AG09309 (cell line): ENCODE measurements at regions not wholly inside any gene's neighbourhood (a gene's known extent, or its start where the extent isn't known, plus 50 kb on each side); places are given as distances from the start of the nearest gene placed in this dataset.
"Not testable (repeated sequence)": the region's sequence is repeated elsewhere in the genome, so short reads cannot be mapped to it uniquely, and the experiment has no call there.

Experiments used
- DNase-seq: peaks from one replicate; pipeline ENCODE4 v3.0.0-alpha.2; 2010; ENCODE audit warnings: low read depth
- H3K4me3 ChIP-seq: 2 replicates; pipeline ENCODE4 v1.5.1; 2011; ENCODE audit warnings: mild to moderate bottlenecking, low read depth, low read length, moderate library complexity; ENCODE audit not compliant: control insufficient read depth
- CTCF ChIP-seq: IDR thresholded peaks from 2 replicates; pipeline ENCODE4 v1.5.1; 2011; ENCODE audit warnings: mild to moderate bottlenecking, low read depth, low read length, inconsistent platforms; ENCODE audit not compliant: insufficient read depth, control insufficient read depth; ENCODE audit errors: missing control alignments

- no peak overlapping the region for H3K4me3 ChIP-seq
- no peak for DNase-seq
- no peak for TF ChIP-seq CTCF
Measured at GRCh38 chr2:186164325-186164724, 321.7 kb upstream of the ZC3H15 start.

GRCh38 chr2:186170693-186171092 is 315.4 kb upstream of the ZC3H15 start:
- DNase-seq: no peak
- no peak overlapping the region for H3K4me3 ChIP-seq
- no peak for TF ChIP-seq CTCF

GRCh38 chr2:186181625-186182024 is 304.4 kb upstream of the ZC3H15 start:
- no peak for TF ChIP-seq CTCF
- DNase-seq: no peak
- no peak overlapping the region for H3K4me3 ChIP-seq

- not testable (repeated sequence) for H3K4me3 ChIP-seq, DNase-seq
Measured at GRCh38 chr2:186182366-186182765, 303.7 kb upstream of the ZC3H15 start.

- DNase-seq: no peak
- no peak for TF ChIP-seq CTCF
- no peak overlapping the region for H3K4me3 ChIP-seq
Measured at GRCh38 chr2:186183406-186183805, 302.7 kb upstream of the ZC3H15 start.

- no peak for DNase-seq
- TF ChIP-seq CTCF: no peak
Measured at GRCh38 chr2:186187854-186188253, 298.2 kb upstream of the ZC3H15 start.

GRCh38 chr2:186189816-186190215 is 296.2 kb upstream of the ZC3H15 start:
- no peak for DNase-seq
- no peak for TF ChIP-seq CTCF
- no peak overlapping the region for H3K4me3 ChIP-seq

More at GRCh38 chr2:186187854-186188253, 298.2 kb upstream of the ZC3H15 start:
- no peak overlapping the region for H3K4me3 ChIP-seq
